Heart right ventricle (tissue), 16 donors: ENCODE measurements at regions not wholly inside any gene's neighbourhood (a gene's known extent, or its start where the extent isn't known, plus 50 kb on each side); places are given as distances from the start of the nearest gene placed in this dataset.

Experiments
- ATAC-seq, 8 donors: fragments of 200-7000 bp; cut with Tn5 transposase; one replicate each; pipeline ENCODE4 v1.9.1; 2020; ENCODE audit warnings: mild to moderate bottlenecking in 8 of 8, moderate library complexity in 8 of 8, moderate number of reproducible peaks in 1 of 8
- DNase-seq, 2 donors: peaks; one replicate each; pipeline ENCODE4 v3.0.0-alpha.2; 2020
- H3K27ac ChIP-seq, 10 donors: fragments of 200-600 bp; sonication (generic) in 2 of 10; one replicate each; pipeline versions ENCODE4 v1.5.0 to v1.8.0; 2020 to 2022; ENCODE audit warnings: mild to moderate bottlenecking in 3 of 10
- H3K27me3 ChIP-seq, 7 donors: fragments of 200-600 bp; one replicate each; pipeline ENCODE4 v1.8.0; 2021 to 2022; ENCODE audit warnings: mild to moderate bottlenecking in 2 of 7
- H3K36me3 ChIP-seq, 9 donors: fragments of 200-600 bp; sonication (generic) in 1 of 9; one replicate each; pipeline versions ENCODE4 v1.5.0 to v1.8.0; 2020 to 2022; ENCODE audit warnings: mild to moderate bottlenecking in 2 of 9
- H3K4me1 ChIP-seq, 9 donors: fragments of 200-600 bp; sonication (generic) in 1 of 9; one replicate each; pipeline versions ENCODE4 v1.5.0 to v1.8.0; 2020 to 2022; ENCODE audit warnings: mild to moderate bottlenecking in 4 of 9
- H3K4me3 ChIP-seq, 10 donors: fragments of 200-600 bp; sonication (generic) in 2 of 10; one replicate each; pipeline versions ENCODE4 v1.5.0 to v1.8.0; 2020 to 2022; ENCODE audit warnings: mild to moderate bottlenecking in 7 of 10, moderate library complexity in 2 of 10
- H3K9me3 ChIP-seq, 11 donors: fragments of 200-600 bp in 10 of 11; sonication (generic) in 2 of 11; one replicate each; pipeline versions ENCODE4 v1.5.0 to v1.8.0; 2013 to 2022; ENCODE audit warnings: mild to moderate bottlenecking in 2 of 11, control low read depth in 1 of 11, moderate library complexity in 1 of 11
- CTCF ChIP-seq, 9 donors: fragments of 200-600 bp; sonication (generic) in 2 of 9; IDR thresholded peaks; one replicate each; pipeline versions ENCODE4 v1.5.0 to v1.8.0; 2021 to 2022; ENCODE audit warnings: antibody characterized with exemption in 9 of 9, mild to moderate bottlenecking in 5 of 9, moderate library complexity in 1 of 9
- WGBS, 2 donors: extraction: QIAGEN DNeasy Blood & Tissue Kit; methylation state at CpG; one replicate each; pipeline ENCODE4 v1.1.7; 2013; ENCODE audit warnings: inconsistent platforms in 1 of 2; 5-methylcytosine and 5-hydroxymethylcytosine counted together
- intact Hi-C, 10 donors: fragments of 100-400 bp; cut with DNase I; formaldehyde crosslinking; loops; one replicate each; pipeline versions ENCODE4 v1.11.1 to v1.14.2; 2022
- donor health status: Arrhythmogenic right ventricular cardiomyopathy.
- donor health status: ischemic (EF 13 %, LVEDD 7.1; RV severe dilation, severe dysfunction).
- donor health status: healthy with polysubstance abuse.
- donor health status: DM: no; HTN: yes; CAD: no.
- donor health status: DM: no; HTN: no; CAD: no.
- donor health status: ischemic (EF 25% LVEDD 6.9; RV normal size, moderate dysfunction).
- donor health status: ischemic (EF 25% LVEDD 5.7; RV mildly dilated, moderate dysfunction).
- donor health status: healthy.
- donor health status: DM: yes; HTN: yes; CAD: no.
- donor health status: Ischemic cardiomyopathy.
- donor health status: ischemic (EF 35%, LVEDD 5.7; RV mildly dilated, moderate dysfunction).
- donor health status: nonischemic (EF 11% LVEDD 7.7; RV severe dilation, severe dysfunction).
- donor health status: DM: yes; HTN: yes; CAD: no.
- donor health status: PGD.
- donor health status: ischemic (EF 29% LVEDD 5.4; RV normal size, mild dysfunction).
- donor health status: nonischemic (EF 23%, LVEDD 6.1; RV moderate dilation, normal function).

DNA sequence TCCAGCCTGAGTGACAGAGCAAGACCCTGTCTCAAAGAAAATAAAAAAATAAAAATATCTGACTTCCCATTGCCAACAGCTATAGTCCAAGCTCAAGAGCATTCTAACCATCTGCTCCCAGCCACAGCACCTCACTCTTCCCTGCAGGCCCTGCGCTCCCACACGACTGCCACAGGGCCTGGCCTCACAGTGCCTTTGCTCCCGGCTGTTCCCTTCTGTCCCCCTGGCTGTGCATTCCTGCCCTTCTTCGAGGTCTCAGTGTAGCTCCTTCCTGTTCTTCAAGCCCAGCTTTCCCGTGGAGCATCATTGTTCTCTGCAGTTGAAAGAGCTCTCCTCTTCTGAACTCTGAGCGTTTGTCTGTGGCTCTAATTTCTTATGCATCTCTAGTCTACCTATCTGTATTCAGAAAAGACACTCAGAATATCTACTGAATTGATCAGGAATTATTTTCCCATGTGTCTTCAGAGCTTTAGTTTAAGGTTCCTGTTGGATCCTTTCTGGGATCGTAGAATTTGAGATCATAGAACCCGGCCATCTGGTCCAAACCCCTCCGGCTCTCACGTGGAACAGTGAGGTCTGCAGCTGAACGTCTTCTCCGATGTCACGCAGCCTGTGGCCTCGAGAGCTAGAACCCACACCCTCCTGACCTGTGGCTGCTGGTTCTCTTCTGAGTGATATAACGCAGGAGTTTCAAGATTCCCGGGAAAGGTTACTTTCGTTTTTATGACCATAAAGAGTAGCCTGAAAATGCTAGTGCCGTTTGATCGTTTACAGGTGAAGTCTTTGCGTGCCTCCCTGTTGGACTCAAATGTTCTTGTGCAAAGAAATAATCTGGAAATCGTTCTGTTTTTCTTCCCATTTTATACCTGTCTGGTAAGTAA is 54.4 kb downstream of the DOP1B start:
- 91 to 92% methylated on average over 21 of the region's 21 CpGs for WGBS, 2 donors
- intact Hi-C loops: loop anchor here in 3 of 10 donors (5.0 kb wide), 1 partner anchor 69 kb away; no protein-coding TSS in a partner anchor
- Histone ChIP-seq H3K4me3 (no peak overlapping the region), H3K4me1 (peaks cover 0 to 4% (median 0%) of the 10 kb centered on the region in 9 donors), H3K27ac (no peak overlapping the region), H3K36me3 (peaks cover 0 to 72% (median 23%) of the 10 kb centered on the region in 9 donors), H3K9me3 (no peaks in the 10 kb centered on the region), H3K27me3 (no peaks in the 10 kb centered on the region)
- TF ChIP-seq CTCF (IDR thresholded peaks at IDR 0.05): no peak
- no peak for ATAC-seq
- no peak for DNase-seq

DNA sequence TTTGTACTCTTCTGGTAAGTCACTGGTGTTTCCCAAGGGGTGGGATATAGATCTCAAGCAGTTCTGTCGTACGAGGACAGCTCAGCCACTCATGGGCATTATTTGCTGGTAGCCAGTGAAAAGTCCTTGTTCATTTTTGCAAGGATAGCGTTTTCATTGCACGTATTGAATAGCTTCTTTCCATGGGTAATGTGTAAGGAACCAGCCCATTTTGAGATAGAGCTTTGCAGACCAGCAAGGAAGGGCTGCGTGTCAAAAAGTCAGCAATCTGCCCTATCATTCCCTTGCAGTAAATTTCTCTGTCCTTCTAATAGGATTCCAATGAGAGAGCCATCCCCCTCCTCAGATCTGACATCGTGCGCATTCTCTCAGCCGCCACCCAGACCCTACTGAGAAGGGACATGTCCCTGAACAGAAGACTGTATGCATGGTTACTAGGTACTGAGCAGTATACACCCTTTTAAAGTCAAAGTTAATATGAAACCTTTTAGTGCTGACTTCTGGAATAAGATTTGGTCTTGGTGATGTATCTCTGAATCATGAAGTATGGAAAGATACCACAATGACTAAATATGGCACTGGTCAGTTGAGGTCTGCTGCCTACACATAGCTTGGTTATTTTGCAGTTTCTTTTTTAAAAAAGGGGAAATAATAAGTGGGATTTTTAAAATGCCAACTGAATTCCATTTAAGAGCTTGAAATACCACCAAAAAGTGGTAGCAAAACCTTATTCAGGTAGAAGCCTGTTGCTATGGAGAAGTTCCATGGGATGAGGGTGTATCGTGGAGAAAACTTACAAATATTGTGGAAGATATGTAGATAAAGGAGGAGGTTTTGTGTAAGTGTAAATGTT is 55.3 kb downstream of the DOP1B start:
- 96 to 97% methylated on average over 9 of the region's 9 CpGs for WGBS, 2 donors
- no peaks in the 10 kb centered on the region for H3K9me3 ChIP-seq
- intact Hi-C loops: loop anchor here in 3 of 10 donors (5.0 kb wide), 1 partner anchor 70 kb away; no protein-coding TSS in a partner anchor

GRCh38 chr21:36212513-36212780 is 55.8 kb downstream of the DOP1B start:
- peaks cover 0 to 85% (median 23%) of the 10 kb centered on the region in 9 donors for H3K36me3 ChIP-seq
- intact Hi-C loops: loop anchor here in 3 of 10 donors (5.0 kb wide), 1 partner anchor 70 kb away; no protein-coding TSS in a partner anchor

More for the DNA sequence above, 55.3 kb downstream of the DOP1B start:
- Histone ChIP-seq H3K27ac (peak overlapping the region in 1 of 10 donors; percentile 42), H3K36me3 (peaks cover 0 to 79% (median 23%) of the 10 kb centered on the region in 9 donors), H3K4me3 (no peak overlapping the region), H3K4me1 (peaks cover 0 to 4% (median 0%) of the 10 kb centered on the region in 9 donors), H3K27me3 (no peaks in the 10 kb centered on the region)
- no peak for DNase-seq
- no peak for ATAC-seq
- no peak for TF ChIP-seq CTCF (IDR thresholded peaks at IDR 0.05)

More at GRCh38 chr21:36212513-36212780, 55.8 kb downstream of the DOP1B start:
- ATAC-seq (no peak), DNase-seq (no peak)
- TF ChIP-seq CTCF (IDR thresholded peaks at IDR 0.05): no peak
- H3K4me3 ChIP-seq: no peak overlapping the region
- H3K27ac ChIP-seq: peak overlapping the region in 1 of 10 donors; percentile 42
- 95 to 97% methylated on average over 5 of the region's 5 CpGs for WGBS, 2 donors
- peaks cover 0 to 4% (median 0%) of the 10 kb centered on the region in 9 donors for H3K4me1 ChIP-seq
- H3K9me3 ChIP-seq: no peaks in the 10 kb centered on the region
- H3K27me3 ChIP-seq: no peaks in the 10 kb centered on the region
